ENCODE measurements at regions not wholly inside any gene's neighbourhood (a gene's known extent, or its start where the extent isn't known, plus 50 kb on each side); places are given as distances from the start of the nearest gene placed in this dataset.

DNA sequence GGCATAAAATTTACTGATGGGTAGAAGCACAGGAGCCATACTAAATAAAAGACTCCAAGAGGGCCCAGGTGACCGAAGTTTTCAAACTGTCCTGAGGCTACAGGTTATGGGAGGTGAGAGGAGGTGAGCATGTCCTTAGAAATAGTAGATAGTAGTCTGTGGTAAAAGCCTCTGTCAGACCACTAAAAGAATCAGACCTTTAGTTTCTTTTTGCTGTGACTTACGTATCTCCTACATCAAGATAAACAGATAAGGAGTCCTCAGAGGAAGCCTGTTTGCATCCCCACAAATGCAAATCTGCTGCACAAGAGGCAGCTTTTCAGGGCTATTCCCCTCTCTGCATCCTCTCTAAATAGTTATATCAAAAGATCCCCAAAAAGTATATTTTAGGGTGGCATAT is 711.6 kb upstream of the SLITRK6 start:
- Histone ChIP-seq H3K9ac (replicated peaks; ENCODE audit: extremely low read depth, insufficient read depth, low read length) (no peak overlapping the region), H3K27me3 (ENCODE audit: control insufficient read depth in 2 of 2, insufficient read depth in 2 of 2, low read length in 2 of 2) (no peaks in the 10 kb centered on the region), H3K36me3 (ENCODE audit: control insufficient read depth in 2 of 2, extremely low read depth in 1 of 2, insufficient read depth in 2 of 2, low read length in 2 of 2) (no peaks in the 10 kb centered on the region), H3K79me2 (ENCODE audit: control insufficient read depth, insufficient read depth, low read length) (no peaks in the 10 kb centered on the region), H3K4me1 (ENCODE audit: control insufficient read depth, extremely low read depth, insufficient read depth, low read length) (no peaks in the 10 kb centered on the region), H3K9me1 (replicated peaks; ENCODE audit: control insufficient read depth, extremely low read depth, insufficient read depth, low read length) (no peaks in the 10 kb centered on the region), H2AFZ (ENCODE audit: low read depth, low read length) (no peak overlapping the region), H3K9me3 (replicated peaks; ENCODE audit: control insufficient read depth, insufficient read depth, low read length) (peaks cover 2% of the 10 kb centered on the region), H3K4me3 (replicated peaks in 1 of 3; ENCODE audit: insufficient read depth in 1 of 3, low read depth in 1 of 3, low read length in 3 of 3) (no peak overlapping the region), H3K27ac (ENCODE audit: insufficient read depth, low read depth, low read length) (no peak overlapping the region), H3K4me2 (ENCODE audit: insufficient read depth, low read length) (no peak overlapping the region), H4K20me1 (replicated peaks; ENCODE audit: control insufficient read depth, extremely low read depth, insufficient read depth, low read length) (no peaks in the 10 kb centered on the region)
- no TSS peak for BruUV-seq (replicated peaks)
- no peak for DNase-seq (ENCODE audit: low read depth, low spot score)
- ChIA-PET CTCF (no interaction called here), POLR2A (no interaction called here)
- FAIRE-seq, result no peak
- dilution Hi-C loops (cut with MboI; ENCODE audit: extremely low pct_ligation_motif_present, low sequenced_read_pairs), result no loop called here
- TF ChIP-seq GATA2 (IDR thresholded peaks at IDR 0.05; ENCODE audit: insufficient read depth, insufficient read length, low read depth, low read length) (no peak), FOS (IDR thresholded peaks at IDR 0.05; ENCODE audit: borderline replicate concordance, insufficient read depth, low read length) (no peak), EZH2 (IDR thresholded peaks at IDR 0.05; ENCODE audit: borderline replicate concordance, low read depth, low read length, severe bottlenecking) (no peak), MYC (IDR thresholded peaks at IDR 0.05; ENCODE audit: low read depth, low read length) (no peak), POLR2A (IDR thresholded peaks at IDR 0.05; ENCODE audit: low read depth, low read length) (no peak), JUN (IDR thresholded peaks at IDR 0.05; ENCODE audit: borderline replicate concordance, insufficient read depth, insufficient read length, low read depth) (no peak), POLR2AphosphoS5 (IDR thresholded peaks at IDR 0.05; ENCODE audit: insufficient read depth, low read depth, low read length) (no peak)
- TF ChIP-seq, protein P1, sequence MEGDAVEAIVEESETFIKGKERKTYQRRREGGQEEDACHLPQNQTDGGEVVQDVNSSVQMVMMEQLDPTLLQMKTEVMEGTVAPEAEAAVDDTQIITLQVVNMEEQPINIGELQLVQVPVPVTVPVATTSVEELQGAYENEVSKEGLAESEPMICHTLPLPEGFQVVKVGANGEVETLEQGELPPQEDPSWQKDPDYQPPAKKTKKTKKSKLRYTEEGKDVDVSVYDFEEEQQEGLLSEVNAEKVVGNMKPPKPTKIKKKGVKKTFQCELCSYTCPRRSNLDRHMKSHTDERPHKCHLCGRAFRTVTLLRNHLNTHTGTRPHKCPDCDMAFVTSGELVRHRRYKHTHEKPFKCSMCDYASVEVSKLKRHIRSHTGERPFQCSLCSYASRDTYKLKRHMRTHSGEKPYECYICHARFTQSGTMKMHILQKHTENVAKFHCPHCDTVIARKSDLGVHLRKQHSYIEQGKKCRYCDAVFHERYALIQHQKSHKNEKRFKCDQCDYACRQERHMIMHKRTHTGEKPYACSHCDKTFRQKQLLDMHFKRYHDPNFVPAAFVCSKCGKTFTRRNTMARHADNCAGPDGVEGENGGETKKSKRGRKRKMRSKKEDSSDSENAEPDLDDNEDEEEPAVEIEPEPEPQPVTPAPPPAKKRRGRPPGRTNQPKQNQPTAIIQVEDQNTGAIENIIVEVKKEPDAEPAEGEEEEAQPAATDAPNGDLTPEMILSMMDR (IDR thresholded peaks at IDR 0.05; ENCODE audit: extremely low read depth in 1 of 2, insufficient read depth in 1 of 2, low read depth in 1 of 2, low read length in 2 of 2), result no peak
- TF ChIP-seq, protein P2, sequence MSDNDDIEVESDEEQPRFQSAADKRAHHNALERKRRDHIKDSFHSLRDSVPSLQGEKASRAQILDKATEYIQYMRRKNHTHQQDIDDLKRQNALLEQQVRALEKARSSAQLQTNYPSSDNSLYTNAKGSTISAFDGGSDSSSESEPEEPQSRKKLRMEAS (IDR thresholded peaks at IDR 0.05; ENCODE audit: insufficient read depth, insufficient read length), result no peak
- intact Hi-C loops (cut with micrococcal nuclease), result no loop called here
